ENCODE measurements at regions not wholly inside any gene's neighbourhood (a gene's known extent, or its start where the extent isn't known, plus 50 kb on each side); places are given as distances from the start of the nearest gene placed in this dataset.
A peak's percentile ranks its signal among the peaks of the same experiment; 100 is the strongest.
"Not testable (repeated sequence)": the region's sequence is repeated elsewhere in the genome, so short reads cannot be mapped to it uniquely, and the experiment has no call there.

DNA sequence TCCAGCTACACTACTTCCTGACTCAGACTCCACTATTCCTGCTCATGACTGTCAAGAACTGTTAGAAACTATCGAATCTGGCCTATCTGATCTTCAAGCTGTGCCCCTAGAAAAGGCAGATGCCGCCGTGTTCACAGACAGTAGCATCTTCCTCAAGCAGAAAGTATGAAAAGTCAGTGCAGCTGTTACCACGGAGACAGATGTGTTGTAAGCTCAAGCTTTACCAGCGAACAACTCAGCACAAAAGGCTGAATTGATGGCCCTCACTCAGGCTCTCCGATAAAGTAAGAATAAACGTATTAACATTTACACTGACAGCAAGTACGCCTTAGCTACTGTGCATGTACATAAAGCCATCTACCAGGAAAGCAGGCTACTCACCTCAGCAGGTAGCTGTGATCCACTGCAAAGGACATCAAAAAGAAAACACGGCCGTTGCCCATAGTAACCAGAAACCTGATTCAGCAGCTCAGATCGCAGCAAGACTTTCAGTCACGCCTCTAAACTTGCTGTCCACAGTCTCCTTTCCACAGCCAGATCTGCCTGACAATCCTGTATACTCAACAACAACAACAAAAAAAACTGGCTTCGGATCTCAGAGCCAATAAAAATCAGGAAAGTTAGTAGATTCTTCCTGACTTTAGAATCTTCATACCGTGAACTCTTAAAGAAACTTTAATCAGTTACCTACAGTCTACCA lies 97.5 kb upstream of the FAM90A26 start:
- H3K27me3 ChIP-seq (ENCODE audit: control insufficient read depth in 4 of 4, insufficient read depth in 4 of 4, low read length in 3 of 4); H3K9ac ChIP-seq (ENCODE audit: low read depth in 1 of 2, low read length in 2 of 2); H3K9me3 ChIP-seq (ENCODE audit: control insufficient read depth in 4 of 4, low read length in 3 of 4); DNase-seq (ENCODE audit: low spot score); H3K27ac ChIP-seq (ENCODE audit: low read depth in 1 of 2, low read length in 2 of 2); H3K36me3 ChIP-seq (ENCODE audit: control insufficient read depth in 4 of 4, insufficient read depth in 3 of 4, low read depth in 1 of 4, low read length in 3 of 4); H3K4me3 ChIP-seq (ENCODE audit: low read depth in 1 of 3, low read length in 3 of 3); H3K4me1 ChIP-seq (ENCODE audit: control insufficient read depth in 4 of 4, insufficient read depth in 4 of 4, low read length in 3 of 4): not testable (repeated sequence)
- WGBS = 77% methylated on average over 14 of the region's 14 CpGs

DNA sequence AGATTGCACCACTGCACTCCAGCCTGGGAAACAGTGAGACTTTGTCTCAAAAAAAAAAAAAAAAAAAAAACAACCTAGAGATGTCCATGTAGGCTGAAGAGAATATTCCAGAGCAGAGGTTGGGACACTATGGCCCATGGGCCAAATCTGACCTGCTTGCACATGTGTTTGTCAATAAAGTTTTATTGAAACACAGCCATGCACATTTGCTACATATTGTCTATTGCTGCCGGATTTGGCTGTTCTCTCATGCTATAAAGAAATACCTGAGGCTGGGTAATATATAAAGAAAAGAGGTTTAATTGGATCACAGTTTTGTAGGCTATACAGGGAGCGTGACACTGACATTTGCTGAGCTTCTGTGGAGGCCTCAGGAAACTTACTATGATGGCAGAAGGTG lies 102.3 kb upstream of the FAM90A26 start:
- not testable (repeated sequence) for H3K27ac ChIP-seq (ENCODE audit: low read depth in 1 of 2, low read length in 2 of 2); H3K27me3 ChIP-seq (ENCODE audit: control insufficient read depth in 4 of 4, insufficient read depth in 4 of 4, low read length in 3 of 4); H3K4me1 ChIP-seq (ENCODE audit: control insufficient read depth in 4 of 4, insufficient read depth in 4 of 4, low read length in 3 of 4); H3K9me3 ChIP-seq (ENCODE audit: control insufficient read depth in 4 of 4, low read length in 3 of 4); H3K4me3 ChIP-seq (ENCODE audit: low read depth in 1 of 3, low read length in 3 of 3); H3K36me3 ChIP-seq (ENCODE audit: control insufficient read depth in 4 of 4, insufficient read depth in 3 of 4, low read depth in 1 of 4, low read length in 3 of 4); DNase-seq (ENCODE audit: low spot score); H3K9ac ChIP-seq (ENCODE audit: low read depth in 1 of 2, low read length in 2 of 2)
- WGBS = 95% methylated on average over 2 of the region's 2 CpGs

DNA sequence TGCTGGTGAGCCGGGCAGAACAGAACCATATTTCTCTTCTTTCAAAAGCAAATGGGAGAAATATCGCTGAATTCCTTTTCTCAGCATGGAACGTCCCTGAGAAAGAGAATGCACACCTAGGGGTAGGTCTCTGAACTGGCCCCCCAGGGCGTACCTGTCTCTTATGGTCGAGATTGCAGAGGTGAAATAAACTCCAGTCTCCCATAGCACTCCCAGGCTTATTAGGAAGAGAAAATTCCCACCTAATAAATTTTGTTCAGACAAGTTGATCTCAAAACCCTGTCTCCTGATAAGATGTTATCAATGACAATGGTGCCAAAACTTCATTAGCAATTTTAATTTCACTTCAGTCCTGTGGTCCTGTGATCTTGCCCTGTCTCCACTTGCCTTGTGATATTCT lies 106.6 kb upstream of the FAM90A26 start:
- H3K9me3 ChIP-seq (ENCODE audit: control insufficient read depth in 4 of 4, low read length in 3 of 4); H3K4me3 ChIP-seq (ENCODE audit: low read depth in 1 of 3, low read length in 3 of 3); H3K27me3 ChIP-seq (ENCODE audit: control insufficient read depth in 4 of 4, insufficient read depth in 4 of 4, low read length in 3 of 4); H3K36me3 ChIP-seq (ENCODE audit: control insufficient read depth in 4 of 4, insufficient read depth in 3 of 4, low read depth in 1 of 4, low read length in 3 of 4); H3K4me1 ChIP-seq (ENCODE audit: control insufficient read depth in 4 of 4, insufficient read depth in 4 of 4, low read length in 3 of 4); H3K9ac ChIP-seq (ENCODE audit: low read depth in 1 of 2, low read length in 2 of 2); DNase-seq (ENCODE audit: low spot score); H3K27ac ChIP-seq (ENCODE audit: low read depth in 1 of 2, low read length in 2 of 2): not testable (repeated sequence)
- 89% methylated on average over 5 of the region's 5 CpGs for WGBS

DNA sequence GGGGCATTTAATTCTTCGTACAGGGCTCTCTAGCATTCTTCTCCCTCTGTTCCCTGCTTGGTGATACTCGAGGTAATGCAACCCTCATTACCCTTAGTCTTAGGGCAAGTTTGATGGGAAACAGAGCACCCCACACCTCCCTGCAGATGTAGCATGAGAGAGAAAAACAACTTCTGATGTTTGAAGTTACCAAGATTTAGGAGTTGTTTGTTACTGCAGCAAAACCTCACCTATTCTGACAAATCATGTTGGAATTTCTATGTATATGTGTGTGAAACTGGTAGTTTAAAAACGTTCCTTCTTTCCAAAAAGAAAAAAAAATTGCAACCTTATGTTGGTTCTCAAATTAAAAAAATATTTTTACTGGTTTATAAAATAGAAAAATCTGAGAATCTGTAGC lies 145.3 kb upstream of the FAM90A26 start:
- H3K27ac ChIP-seq (ENCODE audit: low read depth in 1 of 2, low read length in 2 of 2); DNase-seq (ENCODE audit: low spot score); H3K9me3 ChIP-seq (ENCODE audit: control insufficient read depth in 4 of 4, low read length in 3 of 4); H3K36me3 ChIP-seq (ENCODE audit: control insufficient read depth in 4 of 4, insufficient read depth in 3 of 4, low read depth in 1 of 4, low read length in 3 of 4); H3K9ac ChIP-seq (ENCODE audit: low read depth in 1 of 2, low read length in 2 of 2); H3K4me3 ChIP-seq (ENCODE audit: low read depth in 1 of 3, low read length in 3 of 3); H3K27me3 ChIP-seq (ENCODE audit: control insufficient read depth in 4 of 4, insufficient read depth in 4 of 4, low read length in 3 of 4); H3K4me1 ChIP-seq (ENCODE audit: control insufficient read depth in 4 of 4, insufficient read depth in 4 of 4, low read length in 3 of 4): not testable (repeated sequence)
- 46% methylated on average over 3 of the region's 3 CpGs for WGBS

DNA sequence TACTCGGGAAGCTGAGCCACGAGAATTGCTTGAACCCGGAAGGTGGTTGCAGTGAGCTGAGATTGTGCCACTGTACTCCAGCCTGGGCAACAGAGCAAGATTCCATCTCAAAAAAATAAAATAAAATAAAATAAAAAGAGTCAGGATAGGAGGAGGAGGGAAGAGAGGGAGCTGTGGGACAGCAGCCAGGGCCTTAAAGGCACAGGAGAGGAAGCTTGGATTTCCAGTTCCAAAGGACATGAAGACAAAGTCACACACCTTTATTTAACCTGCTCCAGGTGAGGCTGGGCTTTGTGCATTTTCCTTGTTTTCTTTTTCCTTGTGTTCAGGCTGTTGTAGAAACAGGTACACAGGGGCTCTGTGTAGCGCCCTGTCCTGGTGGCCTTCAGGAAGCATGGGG lies 138.2 kb upstream of the HMX1 start:
- H3K27ac ChIP-seq (ENCODE audit: low read depth in 1 of 2, low read length in 2 of 2); H3K36me3 ChIP-seq (ENCODE audit: control insufficient read depth in 4 of 4, insufficient read depth in 3 of 4, low read depth in 1 of 4, low read length in 3 of 4); H3K4me1 ChIP-seq (ENCODE audit: control insufficient read depth in 4 of 4, insufficient read depth in 4 of 4, low read length in 3 of 4); DNase-seq (ENCODE audit: low spot score); H3K27me3 ChIP-seq (ENCODE audit: control insufficient read depth in 4 of 4, insufficient read depth in 4 of 4, low read length in 3 of 4); H3K4me3 ChIP-seq (ENCODE audit: low read depth in 1 of 3, low read length in 3 of 3); H3K9ac ChIP-seq (ENCODE audit: low read depth in 1 of 2, low read length in 2 of 2); H3K9me3 ChIP-seq (ENCODE audit: control insufficient read depth in 4 of 4, low read length in 3 of 4): not testable (repeated sequence)
- 78% methylated on average over 4 of the region's 4 CpGs for WGBS

DNA sequence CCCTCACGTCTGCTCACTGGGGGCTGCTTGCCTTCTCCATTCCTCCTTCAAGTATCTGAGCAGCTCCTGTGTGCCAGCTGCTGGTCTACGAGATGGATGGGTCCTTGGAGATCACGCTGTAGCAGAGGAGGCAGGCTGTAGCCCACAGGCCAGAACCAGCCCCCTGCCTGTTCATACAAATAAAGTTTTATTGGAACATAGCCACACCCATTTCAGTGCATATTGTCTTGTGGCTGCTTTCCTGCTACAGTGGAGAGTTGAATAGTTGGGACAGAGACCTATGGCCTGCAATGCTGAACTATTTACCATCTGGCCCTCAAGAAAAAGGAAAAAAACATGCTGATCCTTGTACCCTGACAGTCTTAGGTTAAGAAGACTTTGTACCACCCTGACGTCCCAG lies 136.8 kb upstream of the HMX1 start:
- 73% methylated on average over 4 of the region's 4 CpGs for WGBS
- not testable (repeated sequence) for H3K9me3 ChIP-seq (ENCODE audit: control insufficient read depth in 4 of 4, low read length in 3 of 4); H3K4me1 ChIP-seq (ENCODE audit: control insufficient read depth in 4 of 4, insufficient read depth in 4 of 4, low read length in 3 of 4)

DNA sequence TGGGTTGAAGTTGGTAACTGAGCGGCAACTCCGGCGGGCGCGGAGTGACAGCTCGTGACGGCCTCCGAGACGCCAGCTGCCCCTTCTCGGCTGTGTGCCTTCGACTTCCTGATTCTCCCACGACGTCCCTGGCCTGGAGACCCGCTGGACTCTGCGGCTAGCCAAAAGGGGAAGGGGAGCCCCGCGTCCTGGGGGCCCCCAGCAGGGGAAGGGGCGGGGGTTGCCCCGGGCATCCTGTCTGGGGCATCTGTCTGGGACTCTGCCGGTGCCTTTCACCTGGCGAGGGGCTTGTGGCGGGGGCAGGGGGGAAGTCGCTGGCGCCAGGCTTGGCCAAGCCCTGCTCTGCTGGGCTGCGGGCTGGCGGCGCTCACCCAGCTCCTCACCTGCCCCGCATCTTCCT lies 129.5 kb upstream of the HMX1 start:
- H3K9ac ChIP-seq (ENCODE audit: low read depth in 1 of 2, low read length in 2 of 2); H3K27me3 ChIP-seq (ENCODE audit: control insufficient read depth in 4 of 4, insufficient read depth in 4 of 4, low read length in 3 of 4); H3K4me1 ChIP-seq (ENCODE audit: control insufficient read depth in 4 of 4, insufficient read depth in 4 of 4, low read length in 3 of 4); DNase-seq (ENCODE audit: low spot score); H3K27ac ChIP-seq (ENCODE audit: low read depth in 1 of 2, low read length in 2 of 2); H3K36me3 ChIP-seq (ENCODE audit: control insufficient read depth in 4 of 4, insufficient read depth in 3 of 4, low read depth in 1 of 4, low read length in 3 of 4); H3K9me3 ChIP-seq (ENCODE audit: control insufficient read depth in 4 of 4, low read length in 3 of 4): not testable (repeated sequence)
- peak overlapping the region in 1 of 3 donors; percentile 11 for H3K4me3 ChIP-seq (ENCODE audit: low read depth in 1 of 3, low read length in 3 of 3)
- WGBS = 7% methylated on average over 28 of the region's 28 CpGs

More for the DNA sequence above, 136.8 kb upstream of the HMX1 start:
- H3K36me3 ChIP-seq (ENCODE audit: control insufficient read depth in 4 of 4, insufficient read depth in 3 of 4, low read depth in 1 of 4, low read length in 3 of 4); H3K27me3 ChIP-seq (ENCODE audit: control insufficient read depth in 4 of 4, insufficient read depth in 4 of 4, low read length in 3 of 4); H3K4me3 ChIP-seq (ENCODE audit: low read depth in 1 of 3, low read length in 3 of 3); DNase-seq (ENCODE audit: low spot score); H3K9ac ChIP-seq (ENCODE audit: low read depth in 1 of 2, low read length in 2 of 2); H3K27ac ChIP-seq (ENCODE audit: low read depth in 1 of 2, low read length in 2 of 2): not testable (repeated sequence)

All from liver (tissue), 6 donors.